ENCODE measurements at regions not wholly inside any gene's neighbourhood (a gene's known extent, or its start where the extent isn't known, plus 50 kb on each side); places are given as distances from the start of the nearest gene placed in this dataset.
"Not testable (repeated sequence)": the region's sequence is repeated elsewhere in the genome, so short reads cannot be mapped to it uniquely, and the experiment has no call there.

DNA sequence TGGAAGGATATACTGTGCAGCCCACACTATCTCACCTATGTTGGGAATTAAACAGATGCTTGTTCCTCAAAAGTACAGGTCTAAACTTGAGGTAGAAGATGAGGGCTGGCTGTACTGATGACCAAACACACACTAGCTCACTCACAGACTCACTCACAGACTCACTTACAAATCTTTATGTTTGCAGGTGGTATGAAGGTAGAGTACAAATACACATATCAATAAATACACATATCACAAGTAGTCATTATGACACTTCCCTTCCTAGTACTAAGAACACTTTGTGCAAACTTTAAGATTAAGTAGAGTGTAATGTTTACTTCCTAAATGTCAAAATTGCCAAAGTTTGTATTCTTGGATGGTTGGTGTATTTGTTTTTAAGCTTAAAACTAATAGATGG is 155.4 kb upstream of the KCNQ5 start:
- TF ChIP-seq, protein P1, sequence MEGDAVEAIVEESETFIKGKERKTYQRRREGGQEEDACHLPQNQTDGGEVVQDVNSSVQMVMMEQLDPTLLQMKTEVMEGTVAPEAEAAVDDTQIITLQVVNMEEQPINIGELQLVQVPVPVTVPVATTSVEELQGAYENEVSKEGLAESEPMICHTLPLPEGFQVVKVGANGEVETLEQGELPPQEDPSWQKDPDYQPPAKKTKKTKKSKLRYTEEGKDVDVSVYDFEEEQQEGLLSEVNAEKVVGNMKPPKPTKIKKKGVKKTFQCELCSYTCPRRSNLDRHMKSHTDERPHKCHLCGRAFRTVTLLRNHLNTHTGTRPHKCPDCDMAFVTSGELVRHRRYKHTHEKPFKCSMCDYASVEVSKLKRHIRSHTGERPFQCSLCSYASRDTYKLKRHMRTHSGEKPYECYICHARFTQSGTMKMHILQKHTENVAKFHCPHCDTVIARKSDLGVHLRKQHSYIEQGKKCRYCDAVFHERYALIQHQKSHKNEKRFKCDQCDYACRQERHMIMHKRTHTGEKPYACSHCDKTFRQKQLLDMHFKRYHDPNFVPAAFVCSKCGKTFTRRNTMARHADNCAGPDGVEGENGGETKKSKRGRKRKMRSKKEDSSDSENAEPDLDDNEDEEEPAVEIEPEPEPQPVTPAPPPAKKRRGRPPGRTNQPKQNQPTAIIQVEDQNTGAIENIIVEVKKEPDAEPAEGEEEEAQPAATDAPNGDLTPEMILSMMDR (IDR thresholded peaks at IDR 0.05) = no peak
- Mint-ChIP-seq H3K9me3 (ENCODE audit: unreplicated experiment) (no peaks in the 10 kb centered on the region), H3K4me3 (ENCODE audit: unreplicated experiment) (no peak overlapping the region), H3K27ac (ENCODE audit: unreplicated experiment) (no peak overlapping the region), H3K36me3 (ENCODE audit: unreplicated experiment) (no peaks in the 10 kb centered on the region), H3K27me3 (ENCODE audit: unreplicated experiment) (peaks cover 8% of the 10 kb centered on the region), H3K4me1 (ENCODE audit: unreplicated experiment) (peaks cover 6% of the 10 kb centered on the region)
- no peak for DNase-seq (ENCODE audit: extremely low spot score, unreplicated experiment)

DNA sequence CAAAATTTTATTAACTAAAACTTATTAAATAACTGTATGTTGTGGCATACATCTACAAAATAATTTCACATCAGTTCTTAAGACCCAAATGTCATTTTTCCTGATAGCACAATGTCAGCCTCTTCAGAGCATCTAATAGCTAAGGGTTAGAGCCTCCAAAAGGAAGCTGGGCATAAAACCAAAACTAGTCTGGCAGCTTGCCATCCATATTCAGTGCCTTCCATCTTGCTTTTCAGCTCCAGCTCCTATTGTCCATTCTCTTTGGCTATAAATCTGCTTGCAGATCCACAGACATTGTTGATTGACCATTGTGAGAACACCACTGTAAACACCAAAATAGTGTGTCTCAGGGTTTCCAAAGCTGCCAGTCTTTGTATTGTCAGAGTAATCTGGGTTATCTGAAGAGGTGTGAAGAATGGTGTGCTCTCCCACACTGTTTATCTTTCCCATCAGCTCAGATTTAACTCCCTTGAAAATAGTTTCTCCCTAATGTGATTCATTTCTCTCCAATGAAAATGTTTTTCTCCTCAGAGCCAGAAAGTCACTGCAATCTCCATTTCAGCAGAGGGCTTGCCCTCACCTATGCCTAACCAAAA is 154.8 kb upstream of the KCNQ5 start:
- TF ChIP-seq, protein P1 (IDR thresholded peaks at IDR 0.05) = no peak
- Mint-ChIP-seq H3K9me3 (ENCODE audit: unreplicated experiment) (no peaks in the 10 kb centered on the region), H3K27ac (ENCODE audit: unreplicated experiment) (no peak overlapping the region), H3K27me3 (ENCODE audit: unreplicated experiment) (peaks cover 3% of the 10 kb centered on the region), H3K4me3 (ENCODE audit: unreplicated experiment) (no peak overlapping the region), H3K36me3 (ENCODE audit: unreplicated experiment) (no peaks in the 10 kb centered on the region), H3K4me1 (ENCODE audit: unreplicated experiment) (peaks cover 6% of the 10 kb centered on the region)
- DNase-seq (ENCODE audit: extremely low spot score, unreplicated experiment) = no peak

DNA sequence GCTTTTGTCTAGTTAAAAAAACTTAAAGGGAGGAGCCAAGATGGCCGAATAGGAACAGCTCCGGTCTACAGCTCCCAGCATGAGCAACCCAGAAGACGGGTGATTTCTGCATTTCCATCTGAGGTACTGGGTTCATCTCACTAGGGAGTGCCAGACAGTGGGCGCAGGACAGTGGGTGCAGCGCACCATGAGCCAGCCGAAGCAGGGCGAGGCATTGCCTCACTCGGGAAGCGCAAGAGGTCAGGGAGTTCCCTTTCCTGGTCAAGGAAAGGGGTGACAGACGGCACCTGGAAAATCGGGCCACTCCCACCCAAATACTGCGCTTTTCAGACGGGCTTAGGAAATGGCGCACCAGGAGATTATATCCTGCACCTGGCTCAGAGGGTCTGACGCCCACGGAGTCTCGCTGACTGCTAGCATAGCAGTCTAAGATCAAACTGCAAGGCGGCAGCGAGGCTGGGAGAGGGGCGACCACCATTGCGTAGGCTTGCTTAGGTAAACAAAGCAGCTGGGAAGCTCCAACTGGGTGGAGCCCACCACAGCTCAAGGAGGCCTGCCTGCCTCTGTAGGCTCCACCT is 152.4 kb upstream of the KCNQ5 start:
- H3K4me3 Mint-ChIP-seq (ENCODE audit: unreplicated experiment); H3K27ac Mint-ChIP-seq (ENCODE audit: unreplicated experiment); H3K9me3 Mint-ChIP-seq (ENCODE audit: unreplicated experiment); H3K27me3 Mint-ChIP-seq (ENCODE audit: unreplicated experiment); DNase-seq (ENCODE audit: extremely low spot score, unreplicated experiment); H3K4me1 Mint-ChIP-seq (ENCODE audit: unreplicated experiment); H3K36me3 Mint-ChIP-seq (ENCODE audit: unreplicated experiment): not testable (repeated sequence)

DNA sequence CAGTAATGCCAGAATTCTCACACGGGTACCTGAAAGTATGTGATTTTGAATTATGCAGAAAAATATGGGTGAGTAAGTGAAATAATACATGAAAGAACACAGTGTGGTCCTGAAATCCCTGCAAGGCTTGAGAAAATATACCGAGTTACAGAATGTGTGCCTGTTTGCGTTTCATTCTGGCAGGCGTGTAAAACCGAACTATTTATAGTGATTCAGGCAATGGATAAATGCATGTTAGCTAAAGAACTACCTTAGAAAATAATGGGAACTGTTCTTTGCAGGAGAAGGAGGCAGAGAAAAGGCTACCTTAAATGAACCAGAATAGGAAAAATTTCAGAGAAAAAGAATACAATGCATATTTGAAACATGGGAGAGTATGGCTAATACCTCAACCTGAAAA is 145.8 kb upstream of the KCNQ5 start:
- Mint-ChIP-seq H3K36me3 (ENCODE audit: unreplicated experiment) (no peaks in the 10 kb centered on the region), H3K4me3 (ENCODE audit: unreplicated experiment) (no peak overlapping the region), H3K27me3 (ENCODE audit: unreplicated experiment) (peaks cover under 1% of the 10 kb centered on the region), H3K27ac (ENCODE audit: unreplicated experiment) (no peak overlapping the region), H3K4me1 (ENCODE audit: unreplicated experiment) (no peaks in the 10 kb centered on the region), H3K9me3 (ENCODE audit: unreplicated experiment) (no peaks in the 10 kb centered on the region)
- no peak for DNase-seq (ENCODE audit: extremely low spot score, unreplicated experiment)
- TF ChIP-seq, protein P1 (IDR thresholded peaks at IDR 0.05) = no peak

DNA sequence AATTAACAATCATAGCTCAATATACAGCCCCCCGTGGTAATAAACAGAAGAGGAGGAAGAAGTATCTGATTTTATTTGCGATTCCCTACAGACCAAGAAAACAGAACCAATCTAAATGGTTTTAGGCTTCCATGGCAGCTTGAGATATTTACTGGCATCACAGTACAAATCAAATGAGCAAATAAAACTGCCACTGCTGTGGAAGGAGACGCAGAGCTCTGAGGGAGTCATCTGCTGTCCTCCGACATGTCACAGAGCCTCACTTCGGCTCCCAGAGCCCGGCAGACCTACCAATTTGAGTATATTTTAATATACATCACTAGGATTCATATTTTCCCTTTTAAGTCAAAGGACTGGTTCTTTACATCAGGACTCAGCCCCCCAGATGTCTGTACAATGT is 145.2 kb upstream of the KCNQ5 start:
- Mint-ChIP-seq H3K27me3 (ENCODE audit: unreplicated experiment) (no peaks in the 10 kb centered on the region), H3K27ac (ENCODE audit: unreplicated experiment) (no peak overlapping the region), H3K36me3 (ENCODE audit: unreplicated experiment) (no peaks in the 10 kb centered on the region), H3K4me1 (ENCODE audit: unreplicated experiment) (no peaks in the 10 kb centered on the region), H3K4me3 (ENCODE audit: unreplicated experiment) (no peak overlapping the region), H3K9me3 (ENCODE audit: unreplicated experiment) (no peaks in the 10 kb centered on the region)
- no peak for DNase-seq (ENCODE audit: extremely low spot score, unreplicated experiment)
- TF ChIP-seq, protein P1 (IDR thresholded peaks at IDR 0.05) = no peak
